Neuronal stem cell (in vitro differentiated cells): ENCODE measurements at regions not wholly inside any gene's neighbourhood (a gene's known extent, or its start where the extent isn't known, plus 50 kb on each side); places are given as distances from the start of the nearest gene placed in this dataset.

Source experiments
- DNase-seq: peaks from one replicate; pipeline ENCODE4 v3.0.0-alpha.2; 2013; ENCODE audit warnings: low spot score
- H2AFZ ChIP-seq: one replicate; pipeline ENCODE4 v1.6.1; 2013; ENCODE audit warnings: mild to moderate bottlenecking, low read length, inconsistent platforms
- H2AK5ac ChIP-seq: 2 replicates; pipeline ENCODE4 v1.6.1; 2013; ENCODE audit warnings: low read depth, mild to moderate bottlenecking, inconsistent platforms, low read length, moderate library complexity, mixed read lengths
- H2BK120ac ChIP-seq: 2 replicates; pipeline ENCODE4 v1.6.1; 2013; ENCODE audit warnings: low read depth, mild to moderate bottlenecking, inconsistent platforms, low read length, moderate library complexity, mixed read lengths
- H2BK12ac ChIP-seq: one replicate; pipeline ENCODE4 v1.6.1; 2013; ENCODE audit warnings: low read length, inconsistent platforms
- H2BK15ac ChIP-seq: 2 replicates; pipeline ENCODE4 v1.6.1; 2013; ENCODE audit warnings: mild to moderate bottlenecking, low read length, inconsistent platforms, mixed read lengths
- H2BK5ac ChIP-seq: one replicate; pipeline ENCODE4 v1.6.1; 2013; ENCODE audit warnings: inconsistent platforms, mild to moderate bottlenecking, low read length, moderate library complexity
- H3K14ac ChIP-seq: one replicate; pipeline ENCODE4 v1.6.1; 2013; ENCODE audit warnings: low read length, inconsistent platforms
- H3K18ac ChIP-seq: 2 replicates; pipeline ENCODE4 v1.6.1; 2013; ENCODE audit warnings: low read length, inconsistent platforms
- H3K23ac ChIP-seq: 2 replicates; pipeline ENCODE4 v1.6.1; 2013; ENCODE audit warnings: low read depth, mild to moderate bottlenecking, mixed read lengths, low read length, inconsistent platforms; ENCODE audit not compliant: poor library complexity
- H3K27ac ChIP-seq: replicated peaks from 3 replicates; pipeline ENCODE4 v1.5.1; 2013; ENCODE audit warnings: low read length, inconsistent platforms
- H3K27me3 ChIP-seq, 3 experiments: 2 replicates each; pipeline ENCODE4 v1.6.1; 2013; ENCODE audit warnings: low read length in 3 of 3, mild to moderate bottlenecking in 2 of 3, inconsistent platforms in 1 of 3, low read depth in 1 of 3, mixed read lengths in 1 of 3, moderate library complexity in 1 of 3; ENCODE audit not compliant: control insufficient read depth in 3 of 3, insufficient read depth in 3 of 3
- H3K36me3 ChIP-seq, 2 donors: replicated peaks in 1 of 2; 2 replicates each; pipeline ENCODE4 v1.6.1; 2013; ENCODE audit warnings: low read length in 2 of 2; ENCODE audit not compliant: control insufficient read depth in 2 of 2, insufficient read depth in 2 of 2
- H3K4ac ChIP-seq: 2 replicates; pipeline ENCODE4 v1.6.1; 2013; ENCODE audit warnings: inconsistent platforms, mild to moderate bottlenecking, low read length, moderate library complexity
- H3K4me1 ChIP-seq, 2 donors: 1 replicate in 1 of 2; 2 replicates in 1 of 2; pipeline ENCODE4 v1.6.1; 2013; ENCODE audit warnings: low read length in 2 of 2, low read depth in 1 of 2; ENCODE audit not compliant: control insufficient read depth in 2 of 2, insufficient read depth in 1 of 2
- H3K4me2 ChIP-seq: one replicate; pipeline ENCODE4 v1.6.1; 2013; ENCODE audit warnings: mild to moderate bottlenecking, low read length, inconsistent platforms; ENCODE audit not compliant: insufficient read depth, poor library complexity, severe bottlenecking
- H3K4me3 ChIP-seq, 2 donors: 2 replicates each; pipeline ENCODE4 v1.5.1; 2013; ENCODE audit warnings: low read length in 2 of 2, mild to moderate bottlenecking in 2 of 2, inconsistent platforms in 1 of 2, moderate library complexity in 1 of 2
- H3K79me1 ChIP-seq: one replicate; pipeline ENCODE4 v1.6.1; 2013; ENCODE audit warnings: low read depth, mild to moderate bottlenecking, inconsistent platforms, low read length, moderate library complexity
- H3K9ac ChIP-seq: one replicate; pipeline ENCODE4 v1.6.1; 2013; ENCODE audit warnings: mild to moderate bottlenecking, low read depth, low read length, inconsistent platforms; ENCODE audit not compliant: poor library complexity
- H3K9me3 ChIP-seq, 2 donors: replicated peaks in 1 of 2; 2 replicates each; pipeline versions ENCODE3 to v1.6.1; 2013; ENCODE audit warnings: low read length in 2 of 2, mild to moderate bottlenecking in 2 of 2, inconsistent platforms in 1 of 2, low read depth in 1 of 2, mixed read lengths in 1 of 2, moderate library complexity in 1 of 2; ENCODE audit not compliant: control insufficient read depth in 2 of 2, insufficient read depth in 1 of 2
- H4K8ac ChIP-seq: one replicate; pipeline ENCODE4 v1.6.1; 2013; ENCODE audit warnings: low read depth, mild to moderate bottlenecking, inconsistent platforms, low read length, moderate library complexity
- H4K91ac ChIP-seq: one replicate; pipeline ENCODE4 v1.6.1; 2013; ENCODE audit warnings: low read length, low read depth, mild to moderate bottlenecking, inconsistent platforms; ENCODE audit not compliant: poor library complexity
- WGBS, 2 donors: extraction: QIAGEN DNeasy Blood & Tissue Kit; methylation state at CpG; one replicate each; pipeline ENCODE4 v1.1.7; 2013; ENCODE audit warnings: missing lambda C conversion rate in 2 of 2, mixed read lengths in 1 of 2; ENCODE audit not compliant: insufficient read length in 2 of 2, insufficient replicate concordance in 1 of 2; ENCODE audit errors: extremely low coverage in 2 of 2; 5-methylcytosine and 5-hydroxymethylcytosine counted together

DNA sequence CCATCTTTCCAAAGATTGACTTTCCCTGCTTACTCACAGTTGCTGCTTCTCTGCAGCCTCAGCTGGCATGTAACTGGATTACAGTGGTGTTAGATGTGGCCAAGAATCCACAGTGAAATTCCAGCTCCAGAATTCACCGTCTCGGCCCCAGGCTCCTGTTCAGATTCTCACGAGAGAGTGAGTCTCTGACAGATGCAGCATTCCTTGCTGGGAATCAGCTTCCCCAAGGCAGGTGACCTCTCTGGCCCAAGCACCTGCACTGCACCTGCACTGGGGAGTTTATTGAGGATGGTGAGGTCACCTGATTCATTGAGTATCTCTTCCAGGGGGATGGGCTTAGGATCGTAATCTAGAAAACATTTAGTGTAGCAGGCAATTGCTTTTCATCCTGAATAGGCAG, 600.5 kb upstream of the RBFOX1 start:
- Histone ChIP-seq H2BK5ac (no peak overlapping the region), H3K9me3 (no peaks in the 10 kb centered on the region), H3K4me3 (no peak overlapping the region), H3K79me1 (no peaks in the 10 kb centered on the region), H2AFZ (no peak overlapping the region), H4K8ac (no peak overlapping the region), H2BK12ac (no peak overlapping the region), H3K27me3 (no peaks in the 10 kb centered on the region), H3K18ac (no peak overlapping the region), H4K91ac (no peak overlapping the region), H2AK5ac (no peak overlapping the region), H3K36me3 (no peaks in the 10 kb centered on the region), H2BK120ac (no peak overlapping the region), H3K4me2 (no peak overlapping the region), H3K9ac (no peak overlapping the region), H3K27ac (no peak overlapping the region), H3K4me1 (no peaks in the 10 kb centered on the region), H3K14ac (no peak overlapping the region), H3K4ac (no peak overlapping the region), H3K23ac (no peak overlapping the region), H2BK15ac (no peak overlapping the region)
- WGBS, 2 donors, result no CpG with 5 or more reads among the region's 4 CpGs
- no peak for DNase-seq

DNA sequence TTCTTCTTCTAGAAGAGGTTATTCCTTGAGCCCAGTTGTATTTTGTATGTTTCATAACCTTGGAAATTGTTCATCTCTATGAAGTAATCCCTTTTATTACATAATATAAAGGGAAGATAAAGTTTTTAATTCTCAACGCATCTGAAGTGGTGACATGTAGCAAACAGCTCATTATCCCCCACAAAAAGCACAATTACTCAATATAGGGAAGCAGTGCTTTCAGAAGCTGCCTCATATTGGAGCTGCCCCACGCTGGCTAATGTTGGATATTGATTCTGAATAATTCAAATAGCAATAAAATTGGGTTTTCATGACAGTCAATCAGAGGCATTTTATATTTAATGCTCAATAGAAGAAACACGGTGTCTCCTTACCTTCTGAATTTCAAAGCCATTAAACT, 604.3 kb upstream of the RBFOX1 start:
- Histone ChIP-seq H3K4me2 (no peak overlapping the region), H2BK15ac (no peak overlapping the region), H3K4me3 (no peak overlapping the region), H2AK5ac (no peak overlapping the region), H2BK5ac (no peak overlapping the region), H2BK120ac (no peak overlapping the region), H4K91ac (no peak overlapping the region), H3K18ac (no peak overlapping the region), H4K8ac (no peak overlapping the region), H3K9ac (no peak overlapping the region), H2BK12ac (no peak overlapping the region), H3K9me3 (no peaks in the 10 kb centered on the region), H3K36me3 (no peaks in the 10 kb centered on the region), H3K23ac (no peak overlapping the region), H3K79me1 (no peaks in the 10 kb centered on the region), H3K14ac (no peak overlapping the region), H3K27me3 (no peaks in the 10 kb centered on the region), H3K4ac (no peak overlapping the region), H2AFZ (no peak overlapping the region), H3K27ac (no peak overlapping the region), H3K4me1 (no peaks in the 10 kb centered on the region)
- no peak for DNase-seq
- WGBS, 2 donors, result no CpG with 5 or more reads among the region's 3 CpGs

DNA sequence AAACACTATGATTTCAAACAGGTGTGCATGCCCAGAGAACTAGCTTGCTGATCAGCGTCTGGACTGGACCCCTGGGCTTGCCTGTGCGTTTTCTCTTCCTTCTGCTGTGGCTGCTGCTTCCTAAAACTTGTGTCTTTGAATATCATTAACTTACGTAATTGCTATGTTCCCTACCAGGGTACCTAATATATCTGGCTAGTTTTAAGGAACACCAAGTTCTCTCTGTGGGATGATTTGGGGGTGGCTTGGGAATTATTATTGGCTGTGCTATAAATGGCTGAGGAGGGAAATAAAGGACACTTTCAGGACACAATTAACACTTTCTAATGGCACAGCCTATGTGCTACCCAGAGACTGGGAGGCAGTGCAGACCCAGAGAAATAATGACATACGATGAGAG, 606.0 kb upstream of the RBFOX1 start:
- Histone ChIP-seq H3K23ac (no peak overlapping the region), H3K4me1 (no peaks in the 10 kb centered on the region), H3K18ac (no peak overlapping the region), H4K8ac (no peak overlapping the region), H3K4me2 (no peak overlapping the region), H2BK120ac (no peak overlapping the region), H3K4me3 (no peak overlapping the region), H3K27ac (no peak overlapping the region), H3K27me3 (no peaks in the 10 kb centered on the region), H3K79me1 (no peaks in the 10 kb centered on the region), H3K4ac (no peak overlapping the region), H2AK5ac (no peak overlapping the region), H3K36me3 (no peaks in the 10 kb centered on the region), H2BK12ac (no peak overlapping the region), H4K91ac (no peak overlapping the region), H3K9me3 (no peaks in the 10 kb centered on the region), H3K14ac (no peak overlapping the region), H2BK5ac (no peak overlapping the region), H2AFZ (no peak overlapping the region), H2BK15ac (no peak overlapping the region), H3K9ac (no peak overlapping the region)
- WGBS, 2 donors, result no CpG with 5 or more reads among the region's 4 CpGs
- DNase-seq, result no peak

DNA sequence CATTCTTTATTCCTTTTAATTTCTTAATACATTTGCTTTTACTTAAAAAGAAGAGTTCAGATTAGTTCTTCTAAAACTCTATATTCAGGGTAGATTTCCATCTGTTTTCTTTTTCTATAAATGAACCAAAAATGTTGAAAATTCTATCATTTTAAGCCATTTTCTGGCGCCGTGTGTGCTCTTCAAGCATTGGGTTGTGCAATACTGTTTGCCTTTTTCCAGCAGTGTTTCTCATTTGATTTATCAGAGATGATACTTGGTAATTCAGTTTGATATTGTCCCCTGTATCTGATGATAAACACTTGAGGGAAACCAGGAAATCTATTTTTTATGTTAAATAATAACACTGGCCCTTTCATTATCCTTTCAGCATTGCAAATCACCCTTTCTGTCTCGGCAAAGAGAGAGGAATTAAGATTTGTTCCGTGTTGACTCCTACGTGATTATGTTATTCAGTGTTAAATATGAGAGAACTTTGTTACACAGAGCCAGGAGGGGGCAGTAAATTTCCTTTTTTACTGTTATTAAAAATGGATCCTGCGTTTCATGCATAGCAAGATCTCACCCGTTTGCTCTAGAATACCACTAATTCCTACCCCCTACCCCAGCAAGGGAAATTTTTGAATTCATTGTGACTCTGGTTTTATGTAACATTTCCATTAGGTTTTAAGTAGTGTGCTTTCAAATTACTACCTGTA, 606.9 kb upstream of the RBFOX1 start:
- Histone ChIP-seq H3K79me1 (no peaks in the 10 kb centered on the region), H2AFZ (no peak overlapping the region), H3K9ac (no peak overlapping the region), H2BK120ac (no peak overlapping the region), H3K4ac (no peak overlapping the region), H2BK12ac (no peak overlapping the region), H3K27me3 (no peaks in the 10 kb centered on the region), H3K4me2 (no peak overlapping the region), H3K36me3 (no peaks in the 10 kb centered on the region), H2AK5ac (no peak overlapping the region), H3K23ac (no peak overlapping the region), H4K91ac (no peak overlapping the region), H2BK5ac (no peak overlapping the region), H3K9me3 (no peaks in the 10 kb centered on the region), H3K27ac (no peak overlapping the region), H3K4me1 (no peaks in the 10 kb centered on the region), H4K8ac (no peak overlapping the region), H3K14ac (no peak overlapping the region), H3K4me3 (no peak overlapping the region), H2BK15ac (no peak overlapping the region), H3K18ac (no peak overlapping the region)
- DNase-seq, result no peak
- no CpG with 5 or more reads among the region's 7 CpGs for WGBS, 2 donors
